ENCODE measurements at regions not wholly inside any gene's neighbourhood (a gene's known extent, or its start where the extent isn't known, plus 50 kb on each side); places are given as distances from the start of the nearest gene placed in this dataset.

- ATAC-seq (replicated peaks in 1 of 4) (no peak), DNase-seq (no peak)
- Histone ChIP-seq H3K36me3 (ENCODE audit: control insufficient read depth in 2 of 2, extremely low read depth in 1 of 2, insufficient read depth in 1 of 2, low read length in 1 of 2) (no peaks in the 10 kb centered on the region), H3K27ac (ENCODE audit: low read length) (no peak overlapping the region), H3K27me3 (replicated peaks in 1 of 2; ENCODE audit: control insufficient read depth in 2 of 2, extremely low read depth in 1 of 2, insufficient read depth in 2 of 2, low read length in 1 of 2) (no peaks in the 10 kb centered on the region), H3K4me3 (ENCODE audit: control insufficient read depth in 1 of 2, extremely low read depth in 1 of 2, low read length in 1 of 2) (no peak overlapping the region), H3K9me3 (no peaks in the 10 kb centered on the region), H3K4me1 (ENCODE audit: control insufficient read depth in 1 of 2, extremely low read depth in 1 of 2, insufficient read depth in 2 of 2, low read length in 2 of 2) (no peaks in the 10 kb centered on the region)
- POLR2A ChIA-PET, result no interaction called here
- no peaks in the 10 kb centered on the region for H3K4me1 Mint-ChIP-seq
- H3K9me3 Mint-ChIP-seq, result peaks cover 13 to 36% (median 23%) of the 10 kb centered on the region in 3 donors
- no peak overlapping the region for H3K27ac Mint-ChIP-seq
- H3K4me3 Mint-ChIP-seq, result no peak overlapping the region
- no peaks in the 10 kb centered on the region for H3K27me3 Mint-ChIP-seq
- H3K36me3 Mint-ChIP-seq, result no peaks in the 10 kb centered on the region
- CTCF ChIA-PET, result no interaction called here
- no CpG with 5 or more reads among the region's 3 CpGs for WGBS (ENCODE audit: insufficient coverage)
Measured at GRCh38 chr18:42654556-42654955, 460.9 kb downstream of the RIT2 start.

- Histone ChIP-seq H3K4me3 (ENCODE audit: control insufficient read depth in 1 of 2, extremely low read depth in 1 of 2, low read length in 1 of 2) (no peak overlapping the region), H3K4me1 (ENCODE audit: control insufficient read depth in 1 of 2, extremely low read depth in 1 of 2, insufficient read depth in 2 of 2, low read length in 2 of 2) (no peaks in the 10 kb centered on the region), H3K27ac (ENCODE audit: low read length) (no peak overlapping the region), H3K27me3 (replicated peaks in 1 of 2; ENCODE audit: control insufficient read depth in 2 of 2, extremely low read depth in 1 of 2, insufficient read depth in 2 of 2, low read length in 1 of 2) (no peaks in the 10 kb centered on the region), H3K9me3 (no peaks in the 10 kb centered on the region), H3K36me3 (ENCODE audit: control insufficient read depth in 2 of 2, extremely low read depth in 1 of 2, insufficient read depth in 1 of 2, low read length in 1 of 2) (no peaks in the 10 kb centered on the region)
- WGBS (ENCODE audit: insufficient coverage), result no CpG with 5 or more reads among the region's 1 CpG
- ChIA-PET CTCF (no interaction called here), POLR2A (no interaction called here)
- Mint-ChIP-seq H3K27me3 (no peaks in the 10 kb centered on the region), H3K9me3 (peaks cover 10 to 26% (median 19%) of the 10 kb centered on the region in 3 donors), H3K36me3 (no peaks in the 10 kb centered on the region), H3K4me1 (no peaks in the 10 kb centered on the region), H3K27ac (no peak overlapping the region), H3K4me3 (no peak overlapping the region)
- DNase-seq (no peak), ATAC-seq (replicated peaks in 1 of 4) (no peak)
Measured at GRCh38 chr18:42657551-42657950, 457.9 kb downstream of the RIT2 start.

GRCh38 chr18:42658171-42658570 lies 457.3 kb downstream of the RIT2 start:
- ChIA-PET CTCF (no interaction called here), POLR2A (no interaction called here)
- Mint-ChIP-seq H3K36me3 (no peaks in the 10 kb centered on the region), H3K27me3 (no peaks in the 10 kb centered on the region), H3K27ac (no peak overlapping the region), H3K4me3 (no peak overlapping the region), H3K4me1 (no peaks in the 10 kb centered on the region), H3K9me3 (peaks cover 5 to 21% (median 13%) of the 10 kb centered on the region in 3 donors)
- Histone ChIP-seq H3K27ac (ENCODE audit: low read length) (no peak overlapping the region), H3K9me3 (no peaks in the 10 kb centered on the region), H3K4me1 (ENCODE audit: control insufficient read depth in 1 of 2, extremely low read depth in 1 of 2, insufficient read depth in 2 of 2, low read length in 2 of 2) (no peaks in the 10 kb centered on the region), H3K27me3 (replicated peaks in 1 of 2; ENCODE audit: control insufficient read depth in 2 of 2, extremely low read depth in 1 of 2, insufficient read depth in 2 of 2, low read length in 1 of 2) (no peaks in the 10 kb centered on the region), H3K36me3 (ENCODE audit: control insufficient read depth in 2 of 2, extremely low read depth in 1 of 2, insufficient read depth in 1 of 2, low read length in 1 of 2) (no peaks in the 10 kb centered on the region), H3K4me3 (ENCODE audit: control insufficient read depth in 1 of 2, extremely low read depth in 1 of 2, low read length in 1 of 2) (no peak overlapping the region)
- no CpG with 5 or more reads among the region's 3 CpGs for WGBS (ENCODE audit: insufficient coverage)
- ATAC-seq (replicated peaks in 1 of 4) (no peak), DNase-seq (no peak)

GRCh38 chr18:42659187-42659586 lies 456.3 kb downstream of the RIT2 start:
- H3K27ac ChIP-seq (ENCODE audit: low read length), result no peak overlapping the region
- H3K27me3 ChIP-seq (replicated peaks in 1 of 2; ENCODE audit: control insufficient read depth in 2 of 2, extremely low read depth in 1 of 2, insufficient read depth in 2 of 2, low read length in 1 of 2), result no peaks in the 10 kb centered on the region
- no peaks in the 10 kb centered on the region for H3K9me3 ChIP-seq
- ATAC-seq (replicated peaks in 1 of 4) (no peak), DNase-seq (no peak)
- Mint-ChIP-seq H3K4me3 (no peak overlapping the region), H3K36me3 (no peaks in the 10 kb centered on the region), H3K4me1 (no peaks in the 10 kb centered on the region), H3K9me3 (peaks cover 2 to 16% (median 11%) of the 10 kb centered on the region in 3 donors), H3K27me3 (no peaks in the 10 kb centered on the region), H3K27ac (no peak overlapping the region)
- no CpG with 5 or more reads among the region's 1 CpG for WGBS (ENCODE audit: insufficient coverage)
- no peak overlapping the region for H3K4me3 ChIP-seq (ENCODE audit: control insufficient read depth in 1 of 2, extremely low read depth in 1 of 2, low read length in 1 of 2)
- no peaks in the 10 kb centered on the region for H3K36me3 ChIP-seq (ENCODE audit: control insufficient read depth in 2 of 2, extremely low read depth in 1 of 2, insufficient read depth in 1 of 2, low read length in 1 of 2)
- H3K4me1 ChIP-seq (ENCODE audit: control insufficient read depth in 1 of 2, extremely low read depth in 1 of 2, insufficient read depth in 2 of 2, low read length in 2 of 2), result no peaks in the 10 kb centered on the region
- ChIA-PET POLR2A (no interaction called here), CTCF (no interaction called here)

GRCh38 chr18:42670860-42671259 lies 444.6 kb downstream of the RIT2 start:
- H3K4me1 ChIP-seq (ENCODE audit: control insufficient read depth in 1 of 2, extremely low read depth in 1 of 2, insufficient read depth in 2 of 2, low read length in 2 of 2), result no peaks in the 10 kb centered on the region
- H3K9me3 ChIP-seq, result no peaks in the 10 kb centered on the region
- no peak overlapping the region for H3K27ac ChIP-seq (ENCODE audit: low read length)
- no peak overlapping the region for H3K27ac Mint-ChIP-seq
- WGBS (ENCODE audit: insufficient coverage), result no CpG with 5 or more reads among the region's 4 CpGs
- ChIA-PET POLR2A (no interaction called here), CTCF (no interaction called here)
- H3K36me3 Mint-ChIP-seq, result no peaks in the 10 kb centered on the region
- DNase-seq, result no peak
- H3K27me3 ChIP-seq (replicated peaks in 1 of 2; ENCODE audit: control insufficient read depth in 2 of 2, extremely low read depth in 1 of 2, insufficient read depth in 2 of 2, low read length in 1 of 2), result no peaks in the 10 kb centered on the region
- ATAC-seq (replicated peaks in 1 of 4), result no peak
- no peak overlapping the region for H3K4me3 Mint-ChIP-seq
- no peaks in the 10 kb centered on the region for H3K36me3 ChIP-seq (ENCODE audit: control insufficient read depth in 2 of 2, extremely low read depth in 1 of 2, insufficient read depth in 1 of 2, low read length in 1 of 2)
- H3K27me3 Mint-ChIP-seq, result no peaks in the 10 kb centered on the region
- H3K4me1 Mint-ChIP-seq, result no peaks in the 10 kb centered on the region
- no peak overlapping the region for H3K4me3 ChIP-seq (ENCODE audit: control insufficient read depth in 1 of 2, extremely low read depth in 1 of 2, low read length in 1 of 2)
- H3K9me3 Mint-ChIP-seq, result peaks cover 13 to 17% (median 14%) of the 10 kb centered on the region in 3 donors

- no peaks in the 10 kb centered on the region for H3K36me3 ChIP-seq (ENCODE audit: control insufficient read depth in 2 of 2, extremely low read depth in 1 of 2, insufficient read depth in 1 of 2, low read length in 1 of 2)
- no peak overlapping the region for H3K27ac ChIP-seq (ENCODE audit: low read length)
- ATAC-seq (replicated peaks in 1 of 4) (no peak), DNase-seq (no peak)
- ChIA-PET CTCF (no interaction called here), POLR2A (no interaction called here)
- Mint-ChIP-seq H3K4me1 (no peaks in the 10 kb centered on the region), H3K27me3 (no peaks in the 10 kb centered on the region), H3K27ac (no peak overlapping the region), H3K4me3 (no peak overlapping the region), H3K36me3 (no peaks in the 10 kb centered on the region), H3K9me3 (peaks cover 10 to 16% (median 14%) of the 10 kb centered on the region in 3 donors)
- no peaks in the 10 kb centered on the region for H3K4me1 ChIP-seq (ENCODE audit: control insufficient read depth in 1 of 2, extremely low read depth in 1 of 2, insufficient read depth in 2 of 2, low read length in 2 of 2)
- H3K4me3 ChIP-seq (ENCODE audit: control insufficient read depth in 1 of 2, extremely low read depth in 1 of 2, low read length in 1 of 2), result no peak overlapping the region
- no peaks in the 10 kb centered on the region for H3K9me3 ChIP-seq
- WGBS (ENCODE audit: insufficient coverage), result no CpG with 5 or more reads among the region's 1 CpG
- H3K27me3 ChIP-seq (replicated peaks in 1 of 2; ENCODE audit: control insufficient read depth in 2 of 2, extremely low read depth in 1 of 2, insufficient read depth in 2 of 2, low read length in 1 of 2), result no peaks in the 10 kb centered on the region
Measured at GRCh38 chr18:42675810-42676209, 439.7 kb downstream of the RIT2 start.

- POLR2A ChIA-PET, result no interaction called here
Measured at GRCh38 chr18:42683094-42683493, 432.4 kb downstream of the RIT2 start.

More at GRCh38 chr18:42683094-42683493, 432.4 kb downstream of the RIT2 start:
- no CpG with 5 or more reads among the region's 2 CpGs for WGBS (ENCODE audit: insufficient coverage)
- Mint-ChIP-seq H3K36me3 (no peaks in the 10 kb centered on the region), H3K4me3 (no peak overlapping the region), H3K27ac (no peak overlapping the region), H3K9me3 (peaks cover 17 to 51% (median 35%) of the 10 kb centered on the region in 3 donors), H3K4me1 (no peaks in the 10 kb centered on the region), H3K27me3 (no peaks in the 10 kb centered on the region)
- Histone ChIP-seq H3K27me3 (replicated peaks in 1 of 2; ENCODE audit: control insufficient read depth in 2 of 2, extremely low read depth in 1 of 2, insufficient read depth in 2 of 2, low read length in 1 of 2) (no peaks in the 10 kb centered on the region), H3K4me1 (ENCODE audit: control insufficient read depth in 1 of 2, extremely low read depth in 1 of 2, insufficient read depth in 2 of 2, low read length in 2 of 2) (no peaks in the 10 kb centered on the region), H3K36me3 (ENCODE audit: control insufficient read depth in 2 of 2, extremely low read depth in 1 of 2, insufficient read depth in 1 of 2, low read length in 1 of 2) (no peaks in the 10 kb centered on the region), H3K4me3 (ENCODE audit: control insufficient read depth in 1 of 2, extremely low read depth in 1 of 2, low read length in 1 of 2) (no peak overlapping the region), H3K27ac (ENCODE audit: low read length) (no peak overlapping the region), H3K9me3 (no peaks in the 10 kb centered on the region)
- ATAC-seq (replicated peaks in 1 of 4) (no peak), DNase-seq (no peak)
- CTCF ChIA-PET, result no interaction called here

Data from T-cell (primary cell).